WTC11 (cell line): ENCODE measurements at regions not wholly inside any gene's neighbourhood (a gene's known extent, or its start where the extent isn't known, plus 50 kb on each side); places are given as distances from the start of the nearest gene placed in this dataset.

Experiments
- ATAC-seq: fragments of 200-7000 bp; cut with Tn5 transposase; 2 replicates; pipeline ENCODE4 v1.10.0; 2021; ENCODE audit warnings: mild to moderate bottlenecking, moderate library complexity
- CTCF ChIA-PET: fragments of 300-600 bp; sonication (Branson Sonifier 250); formaldehyde crosslinking; loops from one replicate; lab custom pipeline; 2021; ENCODE audit warnings: antibody characterized with exemption; lab: Charles Lee
- POLR2A ChIA-PET: fragments of 350-600 bp; sonication (Branson Sonifier 250); formaldehyde crosslinking; loops from one replicate; lab custom pipeline; 2021; ENCODE audit warnings: antibody characterized with exemption; lab: Charles Lee
- DNase-seq: peaks from one replicate; pipeline ENCODE4 v3.0.0; 2021; ENCODE audit warnings: low spot score
- H3K27ac Mint-ChIP-seq: 2 replicates; pipeline ENCODE4 v1.8.0; 2021; ENCODE audit warnings: mixed read lengths
- H3K27me3 Mint-ChIP-seq: 2 replicates; pipeline ENCODE4 v1.8.0; 2021; ENCODE audit warnings: low read depth, mild to moderate bottlenecking, moderate library complexity, mixed read lengths
- H3K36me3 Mint-ChIP-seq: 2 replicates; pipeline ENCODE4 v1.8.0; 2021; ENCODE audit warnings: mixed read lengths
- H3K4me1 Mint-ChIP-seq: 2 replicates; pipeline ENCODE4 v1.8.0; 2022; ENCODE audit warnings: mixed read lengths
- H3K4me3 Mint-ChIP-seq: 2 replicates; pipeline ENCODE4 v1.8.0; 2021; ENCODE audit warnings: mild to moderate bottlenecking, moderate library complexity, mixed read lengths
- H3K9me3 Mint-ChIP-seq: 2 replicates; pipeline ENCODE4 v1.8.0; 2021; ENCODE audit warnings: mixed read lengths
- CBFB ChIP-seq: sonication (generic); formaldehyde crosslinking; IDR thresholded peaks from 2 replicates; pipeline ENCODE4 v1.8.1; 2022; ENCODE audit warnings: mild to moderate bottlenecking, low read depth, missing genetic modification reagents
- EMX1 ChIP-seq: fragments of 250-450 bp; sonication (Bioruptor Pico); IDR thresholded peaks from 2 replicates; pipeline ENCODE4 v1.8.0; 2021; ENCODE audit warnings: mild to moderate bottlenecking
- ETV6 ChIP-seq: sonication (generic); formaldehyde crosslinking; IDR thresholded peaks from 2 replicates; pipeline ENCODE4 v1.8.1; 2022; ENCODE audit warnings: mild to moderate bottlenecking, missing genetic modification reagents
- GABPB1 ChIP-seq: sonication (generic); formaldehyde crosslinking; IDR thresholded peaks from 2 replicates; pipeline ENCODE4 v1.8.1; 2023; ENCODE audit warnings: mild to moderate bottlenecking, missing genetic modification reagents
- GRHL2 ChIP-seq: fragments of 250-450 bp; sonication (Bioruptor Pico); IDR thresholded peaks from 2 replicates; pipeline ENCODE4 v1.8.0; 2022; ENCODE audit warnings: mild to moderate bottlenecking, moderate library complexity; ENCODE audit not compliant: insufficient replicate concordance, severe bottlenecking
- HMGA2 ChIP-seq: fragments of 250-450 bp; sonication (Bioruptor Pico); IDR thresholded peaks from 2 replicates; pipeline ENCODE4 v1.4.0; 2021; ENCODE audit warnings: mild to moderate bottlenecking, moderate library complexity
- HMGXB4 ChIP-seq: sonication (generic); formaldehyde crosslinking; IDR thresholded peaks from 2 replicates; pipeline ENCODE4 v1.8.1; 2023; ENCODE audit warnings: mild to moderate bottlenecking, moderate library complexity, missing genetic modification reagents
- IRF2 ChIP-seq: sonication (generic); formaldehyde crosslinking; IDR thresholded peaks from 2 replicates; pipeline ENCODE4 v1.8.0; 2022; ENCODE audit warnings: low read depth, missing genetic modification reagents, borderline replicate concordance
- KAT7 ChIP-seq: sonication (generic); formaldehyde crosslinking; IDR thresholded peaks from 2 replicates; pipeline ENCODE4 v1.8.1; 2023; ENCODE audit warnings: missing genetic modification reagents, mild to moderate bottlenecking, borderline replicate concordance
- NFE2L1 ChIP-seq: sonication (generic); formaldehyde crosslinking; IDR thresholded peaks from 2 replicates; pipeline ENCODE4 v1.8.1; 2023; ENCODE audit warnings: missing genetic modification reagents
- NR3C1 ChIP-seq: sonication (generic); formaldehyde crosslinking; conservative IDR thresholded peaks from 2 replicates; pipeline ENCODE4 v1.8.1; 2023; ENCODE audit warnings: low read depth, mild to moderate bottlenecking, missing genetic modification reagents
- RORB ChIP-seq: fragments of 250-450 bp; sonication (Bioruptor Pico); IDR thresholded peaks from 2 replicates; pipeline ENCODE4 v1.9.0; 2021; ENCODE audit warnings: mild to moderate bottlenecking
- SMAD3 ChIP-seq: sonication (generic); formaldehyde crosslinking; IDR thresholded peaks from 2 replicates; pipeline ENCODE4 v1.8.0; 2022; ENCODE audit warnings: missing genetic modification reagents, mild to moderate bottlenecking, borderline replicate concordance
- SMAD4 ChIP-seq: sonication (generic); formaldehyde crosslinking; IDR thresholded peaks from 2 replicates; pipeline ENCODE4 v1.8.0; 2022; ENCODE audit warnings: mild to moderate bottlenecking, missing genetic modification reagents
- TCF7 ChIP-seq: sonication (generic); formaldehyde crosslinking; IDR thresholded peaks from 2 replicates; pipeline ENCODE4 v1.8.0; 2022; ENCODE audit warnings: mild to moderate bottlenecking, low read depth, missing genetic modification reagents, moderate library complexity
- TEAD1 ChIP-seq: sonication (generic); formaldehyde crosslinking; IDR thresholded peaks from 2 replicates; pipeline ENCODE4 v1.8.0; 2022; ENCODE audit warnings: mild to moderate bottlenecking, missing genetic modification reagents
- TP53 ChIP-seq: sonication (generic); formaldehyde crosslinking; IDR thresholded peaks from 2 replicates; pipeline ENCODE4 v1.8.1; 2023; ENCODE audit warnings: mild to moderate bottlenecking, missing genetic modification reagents
- USF1 ChIP-seq: sonication (generic); formaldehyde crosslinking; IDR thresholded peaks from 2 replicates; pipeline ENCODE4 v1.8.0; 2022; ENCODE audit warnings: mild to moderate bottlenecking, missing genetic modification reagents
- USF2 ChIP-seq: sonication (generic); formaldehyde crosslinking; IDR thresholded peaks from 2 replicates; pipeline ENCODE4 v1.8.1; 2023; ENCODE audit warnings: mild to moderate bottlenecking, missing genetic modification reagents, moderate library complexity
- ZMAT4 ChIP-seq: fragments of 250-450 bp; sonication (Bioruptor Pico); IDR thresholded peaks from 2 replicates; pipeline ENCODE4 v1.9.0; 2021; ENCODE audit warnings: mild to moderate bottlenecking
- ZNF396 ChIP-seq: fragments of 250-450 bp; sonication (Bioruptor Pico); IDR thresholded peaks from 2 replicates; pipeline ENCODE4 v1.8.0; 2021; ENCODE audit warnings: mild to moderate bottlenecking, moderate library complexity, borderline replicate concordance
- ZNF512 ChIP-seq: sonication (generic); formaldehyde crosslinking; IDR thresholded peaks from 2 replicates; pipeline ENCODE4 v1.8.1; 2022; ENCODE audit warnings: missing genetic modification reagents, borderline replicate concordance
- TF ChIP-seq, protein P1 (sequence below): sonication (generic); formaldehyde crosslinking; IDR thresholded peaks from 2 replicates; pipeline ENCODE4 v1.8.0; 2022; ENCODE audit warnings: mild to moderate bottlenecking, missing genetic modification reagents
- TF ChIP-seq, protein P2 (sequence below): fragments of 250-450 bp; sonication (Bioruptor Pico); IDR thresholded peaks from 2 replicates; pipeline ENCODE4 v1.9.0; 2021; ENCODE audit warnings: mild to moderate bottlenecking, borderline replicate concordance

DNA sequence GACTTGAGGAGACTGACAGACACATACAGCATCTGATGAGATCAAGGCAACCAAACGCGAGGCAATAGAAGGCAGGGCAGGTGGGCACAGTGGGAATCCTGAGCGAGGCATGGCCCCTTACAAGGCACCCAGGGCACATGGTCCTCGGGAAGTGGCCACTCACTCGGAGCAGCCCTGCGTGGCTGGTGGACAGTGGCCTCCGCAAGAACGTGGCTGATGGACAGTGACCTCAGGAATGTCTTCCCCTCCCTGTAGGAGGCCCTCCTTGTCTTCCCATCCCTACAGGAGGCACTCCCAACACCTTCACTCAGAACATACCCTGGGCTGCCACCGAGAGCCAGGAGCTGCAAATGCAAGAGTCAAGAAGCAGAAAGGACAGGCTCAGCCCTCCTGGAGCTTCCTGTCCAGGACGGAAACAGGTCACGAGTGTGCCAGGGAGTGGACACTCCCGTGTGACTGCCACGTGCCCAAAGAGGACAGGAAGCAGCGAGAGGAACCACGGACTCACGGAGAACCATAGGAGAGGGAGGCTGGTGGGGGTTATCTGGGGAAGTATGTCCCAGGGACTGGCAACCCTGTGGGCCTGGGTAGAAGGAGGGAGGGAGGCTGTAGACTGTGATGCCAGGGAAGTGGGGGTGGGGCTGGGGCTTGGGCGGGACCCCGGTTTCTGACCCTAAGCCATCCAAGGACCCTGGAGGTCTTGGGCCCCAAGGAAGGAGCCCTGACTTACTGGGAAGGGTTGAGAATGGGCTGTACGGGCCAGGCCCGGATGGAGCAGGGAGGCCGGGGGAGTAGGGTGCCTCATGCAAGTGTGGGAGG, 321.9 kb upstream of the IRX4 start:
- H3K27me3 Mint-ChIP-seq = no peaks in the 10 kb centered on the region
- no peak for DNase-seq
- POLR2A ChIA-PET = no interaction called here
- peaks cover 23% of the 10 kb centered on the region for H3K4me1 Mint-ChIP-seq
- no peaks in the 10 kb centered on the region for H3K36me3 Mint-ChIP-seq
- ATAC-seq = no peak
- TF ChIP-seq KAT7 = no peak
- no peak for TF ChIP-seq GRHL2 (CRISPR knock-in tag)
- no peak for TF ChIP-seq SMAD4
- TF ChIP-seq EMX1 (CRISPR knock-in tag) = no peak
- TF ChIP-seq ZMAT4 = no peak
- no peak for TF ChIP-seq HMGA2 (CRISPR knock-in tag)
- no peak for TF ChIP-seq ZNF396 (CRISPR knock-in tag)
- TF ChIP-seq USF1 = no peak
- TF ChIP-seq TEAD1 = no peak
- TF ChIP-seq NFE2L1 (CRISPR knock-in tag) = no peak
- no peak for TF ChIP-seq IRF2 (CRISPR knock-in tag)
- no peak for TF ChIP-seq TCF7 (CRISPR knock-in tag)
- TF ChIP-seq, all 79 proteins: peak for 0
- H3K27ac Mint-ChIP-seq = no peak overlapping the region
- CTCF ChIA-PET = no interaction called here
- no peak overlapping the region for H3K4me3 Mint-ChIP-seq
- H3K9me3 Mint-ChIP-seq = no peaks in the 10 kb centered on the region

- H3K4me1 Mint-ChIP-seq = peaks cover 23% of the 10 kb centered on the region
- H3K27ac Mint-ChIP-seq = peak overlapping the region; percentile 31
- no peak for DNase-seq
- TF ChIP-seq TP53 (CRISPR knock-in tag) (no peak), TEAD1 (no peak), ETV6 (CRISPR knock-in tag) (no peak), RORB (CRISPR knock-in tag) (no peak), USF1 (no peak), CBFB (CRISPR knock-in tag) (no peak), USF2 (no peak), HMGXB4 (CRISPR knock-in tag) (no peak), NR3C1 (no peak), GABPB1 (CRISPR knock-in tag) (no peak), SMAD3 (CRISPR knock-in tag) (no peak), ZNF512 (no peak)
- TF ChIP-seq, protein P1, sequence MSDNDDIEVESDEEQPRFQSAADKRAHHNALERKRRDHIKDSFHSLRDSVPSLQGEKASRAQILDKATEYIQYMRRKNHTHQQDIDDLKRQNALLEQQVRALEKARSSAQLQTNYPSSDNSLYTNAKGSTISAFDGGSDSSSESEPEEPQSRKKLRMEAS (CRISPR knock-in tag) = no peak
- TF ChIP-seq, protein P2, sequence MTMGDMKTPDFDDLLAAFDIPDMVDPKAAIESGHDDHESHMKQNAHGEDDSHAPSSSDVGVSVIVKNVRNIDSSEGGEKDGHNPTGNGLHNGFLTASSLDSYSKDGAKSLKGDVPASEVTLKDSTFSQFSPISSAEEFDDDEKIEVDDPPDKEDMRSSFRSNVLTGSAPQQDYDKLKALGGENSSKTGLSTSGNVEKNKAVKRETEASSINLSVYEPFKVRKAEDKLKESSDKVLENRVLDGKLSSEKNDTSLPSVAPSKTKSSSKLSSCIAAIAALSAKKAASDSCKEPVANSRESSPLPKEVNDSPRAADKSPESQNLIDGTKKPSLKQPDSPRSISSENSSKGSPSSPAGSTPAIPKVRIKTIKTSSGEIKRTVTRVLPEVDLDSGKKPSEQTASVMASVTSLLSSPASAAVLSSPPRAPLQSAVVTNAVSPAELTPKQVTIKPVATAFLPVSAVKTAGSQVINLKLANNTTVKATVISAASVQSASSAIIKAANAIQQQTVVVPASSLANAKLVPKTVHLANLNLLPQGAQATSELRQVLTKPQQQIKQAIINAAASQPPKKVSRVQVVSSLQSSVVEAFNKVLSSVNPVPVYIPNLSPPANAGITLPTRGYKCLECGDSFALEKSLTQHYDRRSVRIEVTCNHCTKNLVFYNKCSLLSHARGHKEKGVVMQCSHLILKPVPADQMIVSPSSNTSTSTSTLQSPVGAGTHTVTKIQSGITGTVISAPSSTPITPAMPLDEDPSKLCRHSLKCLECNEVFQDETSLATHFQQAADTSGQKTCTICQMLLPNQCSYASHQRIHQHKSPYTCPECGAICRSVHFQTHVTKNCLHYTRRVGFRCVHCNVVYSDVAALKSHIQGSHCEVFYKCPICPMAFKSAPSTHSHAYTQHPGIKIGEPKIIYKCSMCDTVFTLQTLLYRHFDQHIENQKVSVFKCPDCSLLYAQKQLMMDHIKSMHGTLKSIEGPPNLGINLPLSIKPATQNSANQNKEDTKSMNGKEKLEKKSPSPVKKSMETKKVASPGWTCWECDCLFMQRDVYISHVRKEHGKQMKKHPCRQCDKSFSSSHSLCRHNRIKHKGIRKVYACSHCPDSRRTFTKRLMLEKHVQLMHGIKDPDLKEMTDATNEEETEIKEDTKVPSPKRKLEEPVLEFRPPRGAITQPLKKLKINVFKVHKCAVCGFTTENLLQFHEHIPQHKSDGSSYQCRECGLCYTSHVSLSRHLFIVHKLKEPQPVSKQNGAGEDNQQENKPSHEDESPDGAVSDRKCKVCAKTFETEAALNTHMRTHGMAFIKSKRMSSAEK (CRISPR knock-in tag) = no peak
Measured at GRCh38 chr5:2203774-2204173, 321.0 kb upstream of the IRX4 start.

More at GRCh38 chr5:2203774-2204173, 321.0 kb upstream of the IRX4 start:
- POLR2A ChIA-PET = no interaction called here
- H3K9me3 Mint-ChIP-seq = peaks cover 4% of the 10 kb centered on the region; the same call in 1 of the 2 replicates
- no peaks in the 10 kb centered on the region for H3K27me3 Mint-ChIP-seq
- CTCF ChIA-PET = no interaction called here
- no peaks in the 10 kb centered on the region for H3K36me3 Mint-ChIP-seq
- peak; percentile 27 for ATAC-seq
- H3K4me3 Mint-ChIP-seq = no peak overlapping the region
